ENCODE measurements at regions not wholly inside any gene's neighbourhood (a gene's known extent, or its start where the extent isn't known, plus 50 kb on each side); places are given as distances from the start of the nearest gene placed in this dataset.
"Not testable (repeated sequence)": the region's sequence is repeated elsewhere in the genome, so short reads cannot be mapped to it uniquely, and the experiment has no call there.

GRCh38 chr6:167709196-167709595 is 117.5 kb upstream of the AFDN start:
- Histone ChIP-seq H3K79me2 (ENCODE audit: control insufficient read depth, insufficient read depth, low read length) (no peaks in the 10 kb centered on the region), H3K9ac (ENCODE audit: insufficient read depth, low read length) (no peak overlapping the region), H3K4me2 (ENCODE audit: extremely low read depth, insufficient read depth, low read length) (no peak overlapping the region), H3K36me3 (ENCODE audit: control insufficient read depth, insufficient read depth, low read length) (no peaks in the 10 kb centered on the region), H4K20me1 (ENCODE audit: control insufficient read depth, extremely low read depth, insufficient read depth, low read length) (no peaks in the 10 kb centered on the region), H2AFZ (ENCODE audit: low read length) (no peak overlapping the region), H3K4me3 (replicated peaks in 1 of 4; ENCODE audit: control extremely low read depth in 1 of 4, insufficient read depth in 1 of 4, low read depth in 3 of 4, low read length in 4 of 4) (no peak overlapping the region), H3K27me3 (ENCODE audit: control insufficient read depth, insufficient read depth, low read length) (no peaks in the 10 kb centered on the region), H3K4me1 (ENCODE audit: control insufficient read depth, extremely low read depth, insufficient read depth, low read length) (no peaks in the 10 kb centered on the region), H3K27ac (ENCODE audit: insufficient read depth, low read length) (no peak overlapping the region), H3K9me3 (ENCODE audit: control insufficient read depth, insufficient read depth, low read depth, low read length) (no peaks in the 10 kb centered on the region)
- TF ChIP-seq, protein P1, sequence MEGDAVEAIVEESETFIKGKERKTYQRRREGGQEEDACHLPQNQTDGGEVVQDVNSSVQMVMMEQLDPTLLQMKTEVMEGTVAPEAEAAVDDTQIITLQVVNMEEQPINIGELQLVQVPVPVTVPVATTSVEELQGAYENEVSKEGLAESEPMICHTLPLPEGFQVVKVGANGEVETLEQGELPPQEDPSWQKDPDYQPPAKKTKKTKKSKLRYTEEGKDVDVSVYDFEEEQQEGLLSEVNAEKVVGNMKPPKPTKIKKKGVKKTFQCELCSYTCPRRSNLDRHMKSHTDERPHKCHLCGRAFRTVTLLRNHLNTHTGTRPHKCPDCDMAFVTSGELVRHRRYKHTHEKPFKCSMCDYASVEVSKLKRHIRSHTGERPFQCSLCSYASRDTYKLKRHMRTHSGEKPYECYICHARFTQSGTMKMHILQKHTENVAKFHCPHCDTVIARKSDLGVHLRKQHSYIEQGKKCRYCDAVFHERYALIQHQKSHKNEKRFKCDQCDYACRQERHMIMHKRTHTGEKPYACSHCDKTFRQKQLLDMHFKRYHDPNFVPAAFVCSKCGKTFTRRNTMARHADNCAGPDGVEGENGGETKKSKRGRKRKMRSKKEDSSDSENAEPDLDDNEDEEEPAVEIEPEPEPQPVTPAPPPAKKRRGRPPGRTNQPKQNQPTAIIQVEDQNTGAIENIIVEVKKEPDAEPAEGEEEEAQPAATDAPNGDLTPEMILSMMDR (conservative IDR thresholded peaks at IDR 0.05 in 1 of 2, IDR thresholded peaks at IDR 0.05 in 1 of 2; ENCODE audit: low read depth in 1 of 2, low read length in 2 of 2), result no peak
- TF ChIP-seq EZH2 (IDR thresholded peaks at IDR 0.05; ENCODE audit: low read length, missing control alignments), result no peak
- DNase-seq (ENCODE audit: low read depth in 2 of 2), result no peak

- H2AFZ ChIP-seq (ENCODE audit: low read length); H3K9ac ChIP-seq (ENCODE audit: insufficient read depth, low read length); H4K20me1 ChIP-seq (ENCODE audit: control insufficient read depth, extremely low read depth, insufficient read depth, low read length); H3K4me3 ChIP-seq (replicated peaks in 1 of 4; ENCODE audit: control extremely low read depth in 1 of 4, insufficient read depth in 1 of 4, low read depth in 3 of 4, low read length in 4 of 4); H3K9me3 ChIP-seq (ENCODE audit: control insufficient read depth, insufficient read depth, low read depth, low read length); DNase-seq (ENCODE audit: low read depth in 2 of 2); H3K4me1 ChIP-seq (ENCODE audit: control insufficient read depth, extremely low read depth, insufficient read depth, low read length); H3K36me3 ChIP-seq (ENCODE audit: control insufficient read depth, insufficient read depth, low read length); H3K4me2 ChIP-seq (ENCODE audit: extremely low read depth, insufficient read depth, low read length); H3K27ac ChIP-seq (ENCODE audit: insufficient read depth, low read length); H3K79me2 ChIP-seq (ENCODE audit: control insufficient read depth, insufficient read depth, low read length); H3K27me3 ChIP-seq (ENCODE audit: control insufficient read depth, insufficient read depth, low read length): not testable (repeated sequence)
Measured at GRCh38 chr6:167709776-167710336, 116.9 kb upstream of the AFDN start.

DNA sequence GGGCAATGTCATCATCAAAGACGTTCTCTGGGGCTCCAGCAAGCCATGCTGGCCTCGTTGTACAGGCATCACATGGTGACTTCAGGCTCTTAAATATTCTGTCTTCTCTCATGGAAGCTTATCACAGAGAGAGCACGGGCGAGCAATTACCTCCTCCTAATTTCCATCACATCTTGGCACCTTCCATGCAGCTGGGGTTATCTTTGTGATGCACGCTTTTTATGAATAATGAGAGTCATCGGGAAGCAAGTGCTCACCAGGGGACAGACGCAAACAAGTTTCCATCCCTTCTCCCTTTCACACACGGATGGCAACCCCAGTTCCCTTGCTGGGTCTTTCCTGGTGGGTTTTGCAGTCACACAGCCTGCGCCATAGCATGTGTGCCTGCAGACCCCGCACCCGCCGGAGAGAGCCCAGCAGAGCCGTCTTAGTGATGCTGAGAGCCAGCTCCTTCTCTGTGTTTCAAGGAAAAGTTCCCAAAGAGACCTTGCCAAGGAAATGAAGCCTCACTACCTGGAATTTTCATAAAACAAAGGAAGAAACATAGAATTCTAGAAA is 116.3 kb upstream of the AFDN start:
- Histone ChIP-seq H3K79me2 (ENCODE audit: control insufficient read depth, insufficient read depth, low read length) (no peaks in the 10 kb centered on the region), H3K9me3 (ENCODE audit: control insufficient read depth, insufficient read depth, low read depth, low read length) (no peaks in the 10 kb centered on the region), H2AFZ (ENCODE audit: low read length) (no peak overlapping the region), H3K9ac (ENCODE audit: insufficient read depth, low read length) (no peak overlapping the region), H3K4me2 (ENCODE audit: extremely low read depth, insufficient read depth, low read length) (no peak overlapping the region), H3K27ac (ENCODE audit: insufficient read depth, low read length) (no peak overlapping the region), H3K36me3 (ENCODE audit: control insufficient read depth, insufficient read depth, low read length) (no peaks in the 10 kb centered on the region), H4K20me1 (ENCODE audit: control insufficient read depth, extremely low read depth, insufficient read depth, low read length) (no peaks in the 10 kb centered on the region), H3K4me3 (replicated peaks in 1 of 4; ENCODE audit: control extremely low read depth in 1 of 4, insufficient read depth in 1 of 4, low read depth in 3 of 4, low read length in 4 of 4) (no peak overlapping the region), H3K4me1 (ENCODE audit: control insufficient read depth, extremely low read depth, insufficient read depth, low read length) (no peaks in the 10 kb centered on the region), H3K27me3 (ENCODE audit: control insufficient read depth, insufficient read depth, low read length) (no peaks in the 10 kb centered on the region)
- DNase-seq (ENCODE audit: low read depth in 2 of 2), result no peak
- TF ChIP-seq, protein P1 (conservative IDR thresholded peaks at IDR 0.05 in 1 of 2, IDR thresholded peaks at IDR 0.05 in 1 of 2; ENCODE audit: low read depth in 1 of 2, low read length in 2 of 2), result no peak
- TF ChIP-seq EZH2 (IDR thresholded peaks at IDR 0.05; ENCODE audit: low read length, missing control alignments), result no peak

Data from fibroblast of lung (primary cell).